ENCODE measurements at regions not wholly inside any gene's neighbourhood (a gene's known extent, or its start where the extent isn't known, plus 50 kb on each side); places are given as distances from the start of the nearest gene placed in this dataset.

DNA sequence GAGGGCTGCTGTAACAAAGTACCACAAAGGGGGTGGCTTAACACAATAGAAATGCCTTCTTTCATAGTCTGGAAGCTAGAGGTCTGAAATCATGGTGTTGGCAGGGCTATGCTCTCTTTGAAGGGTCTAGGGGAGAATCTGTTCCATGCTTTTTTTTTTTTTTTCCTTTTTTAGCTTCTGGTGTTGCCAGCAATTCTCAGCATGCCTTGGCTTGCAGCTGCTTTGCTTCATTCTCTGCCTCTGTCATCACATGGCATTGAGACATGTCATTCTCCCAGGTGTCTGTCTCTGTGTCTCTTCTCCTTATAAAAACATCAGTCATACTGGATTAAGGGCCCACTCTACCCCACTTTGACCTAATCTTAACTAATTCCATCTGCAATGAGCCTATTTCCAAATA lies 78.6 kb upstream of the BOD1L1 start:
- intact Hi-C loops (cut with DNase I), result no loop called here
- Histone ChIP-seq H3K4me3 (ENCODE audit: low read length in 3 of 3) (peak overlapping the region in 2 of 3 donors; percentile 7), H3K27ac (ENCODE audit: low read depth in 2 of 2, low read length in 2 of 2) (peak overlapping the region; percentile 79 to 97), H3K4me1 (ENCODE audit: control insufficient read depth in 2 of 3, insufficient read depth in 2 of 3, low read depth in 1 of 3, low read length in 3 of 3) (peaks cover 2 to 41% (median 21%) of the 10 kb centered on the region in 3 donors), H3K9me3 (ENCODE audit: control insufficient read depth in 2 of 3, insufficient read depth in 1 of 3, low read length in 3 of 3) (no peaks in the 10 kb centered on the region), H3K9ac (ENCODE audit: low read length in 3 of 3) (peak overlapping the region in 2 of 3 donors; percentile 29 to 35), H3K27me3 (ENCODE audit: control insufficient read depth, insufficient read depth, low read length) (no peaks in the 10 kb centered on the region), H3K36me3 (ENCODE audit: control insufficient read depth in 2 of 3, insufficient read depth in 3 of 3, low read length in 3 of 3) (no peaks in the 10 kb centered on the region)
- no peak for TF ChIP-seq CTCF (IDR thresholded peaks at IDR 0.05; ENCODE audit: borderline replicate concordance, extremely low read depth, insufficient read depth)
- FAIRE-seq, result no peak
- DNase-seq, result peak in 1 of 5 donors; percentile 2

DNA sequence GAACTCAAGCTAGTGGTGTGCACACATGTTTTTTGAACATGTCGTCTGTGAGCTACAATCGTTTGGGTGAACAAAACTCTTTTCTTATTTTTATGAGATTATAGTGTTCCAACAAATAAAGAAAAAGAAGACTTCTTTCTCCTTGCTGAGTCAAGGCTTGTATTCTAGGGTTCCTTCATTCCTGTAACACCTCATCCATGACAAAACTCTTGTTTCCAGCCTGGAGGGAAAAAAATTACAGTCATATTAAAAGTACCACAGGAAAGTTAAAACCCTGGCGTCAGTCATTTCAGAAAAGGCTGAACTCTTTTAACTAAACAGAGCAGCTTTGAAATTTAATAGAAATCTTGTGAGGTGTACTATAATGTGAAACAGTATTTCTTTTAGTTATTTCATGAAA lies 79.2 kb upstream of the BOD1L1 start:
- intact Hi-C loops (cut with DNase I), result no loop called here
- H3K27ac ChIP-seq (ENCODE audit: low read depth in 2 of 2, low read length in 2 of 2), result peak overlapping the region; percentile 79 to 97
- FAIRE-seq (no peak), DNase-seq (peak in 2 of 5 donors; percentile 40 to 50)
- peak overlapping the region in 1 of 3 donors; percentile 35 for H3K9ac ChIP-seq (ENCODE audit: low read length in 3 of 3)
- no peaks in the 10 kb centered on the region for H3K27me3 ChIP-seq (ENCODE audit: control insufficient read depth, insufficient read depth, low read length)
- no peaks in the 10 kb centered on the region for H3K36me3 ChIP-seq (ENCODE audit: control insufficient read depth in 2 of 3, insufficient read depth in 3 of 3, low read length in 3 of 3)
- H3K9me3 ChIP-seq (ENCODE audit: control insufficient read depth in 2 of 3, insufficient read depth in 1 of 3, low read length in 3 of 3), result no peaks in the 10 kb centered on the region
- no peak overlapping the region for H3K4me3 ChIP-seq (ENCODE audit: low read length in 3 of 3)
- no peak for TF ChIP-seq CTCF (IDR thresholded peaks at IDR 0.05; ENCODE audit: borderline replicate concordance, extremely low read depth, insufficient read depth)
- H3K4me1 ChIP-seq (ENCODE audit: control insufficient read depth in 2 of 3, insufficient read depth in 2 of 3, low read depth in 1 of 3, low read length in 3 of 3), result peaks cover 2 to 41% (median 21%) of the 10 kb centered on the region in 3 donors

DNA sequence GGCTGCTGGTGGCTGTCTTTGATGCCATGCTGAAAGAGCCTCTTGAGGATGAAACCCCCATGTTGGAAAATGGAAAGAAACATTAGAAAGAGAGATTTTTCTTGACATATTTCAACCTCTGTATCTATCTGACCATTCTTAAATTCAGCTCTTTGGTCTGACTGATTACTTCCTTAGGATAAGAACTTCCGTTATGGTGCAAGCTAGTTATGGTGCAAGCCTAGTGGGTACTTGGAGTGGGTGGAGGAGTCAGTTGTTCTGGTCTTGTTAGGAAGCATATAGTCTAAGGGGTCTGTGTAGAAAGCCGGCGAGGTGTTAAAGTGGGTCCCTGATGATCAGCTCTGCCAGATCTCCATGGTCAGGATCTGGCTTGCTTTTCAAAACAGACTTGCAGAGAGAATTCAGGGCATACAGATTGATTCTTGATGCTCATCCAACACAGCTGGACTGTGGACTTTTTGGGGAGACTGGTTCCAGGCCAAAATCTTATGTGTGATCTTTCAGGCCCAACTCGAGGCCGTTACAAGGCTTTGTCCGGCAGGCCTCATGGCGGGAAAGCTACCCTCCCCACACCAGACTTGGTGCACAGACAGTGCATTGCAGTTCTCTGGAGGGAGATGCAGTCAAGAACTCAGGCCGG lies 82.8 kb upstream of the BOD1L1 start:
- no peaks in the 10 kb centered on the region for H3K27me3 ChIP-seq (ENCODE audit: control insufficient read depth, insufficient read depth, low read length)
- H3K36me3 ChIP-seq (ENCODE audit: control insufficient read depth in 2 of 3, insufficient read depth in 3 of 3, low read length in 3 of 3), result no peaks in the 10 kb centered on the region
- no peak for DNase-seq
- no peak overlapping the region for H3K9ac ChIP-seq (ENCODE audit: low read length in 3 of 3)
- FAIRE-seq, result no peak
- H3K4me3 ChIP-seq (ENCODE audit: low read length in 3 of 3), result no peak overlapping the region
- intact Hi-C loops (cut with DNase I), result no loop called here
- no peak overlapping the region for H3K27ac ChIP-seq (ENCODE audit: low read depth in 2 of 2, low read length in 2 of 2)
- no peak for TF ChIP-seq CTCF (IDR thresholded peaks at IDR 0.05; ENCODE audit: borderline replicate concordance, extremely low read depth, insufficient read depth)
- peaks cover 2 to 26% (median 11%) of the 10 kb centered on the region in 3 donors for H3K4me1 ChIP-seq (ENCODE audit: control insufficient read depth in 2 of 3, insufficient read depth in 2 of 3, low read depth in 1 of 3, low read length in 3 of 3)
- no peaks in the 10 kb centered on the region for H3K9me3 ChIP-seq (ENCODE audit: control insufficient read depth in 2 of 3, insufficient read depth in 1 of 3, low read length in 3 of 3)
